GM18909 (cell line): ENCODE measurements at regions not wholly inside any gene's neighbourhood (a gene's known extent, or its start where the extent isn't known, plus 50 kb on each side); places are given as distances from the start of the nearest gene placed in this dataset.
A peak's percentile ranks its signal among the peaks of the same experiment; 100 is the strongest.
"Not testable (repeated sequence)": the region's sequence is repeated elsewhere in the genome, so short reads cannot be mapped to it uniquely, and the experiment has no call there.

Experiments
- ATAC-seq: cut with Tn5 transposase; IDR thresholded peaks from one replicate; pipeline ENCODE4 v1.9.1; 2021; ENCODE audit warnings: mild to moderate bottlenecking; ENCODE audit not compliant: unreplicated experiment, poor library complexity

GRCh38 chr21:5121849-5122248 is 5399.5 kb upstream of the TPTE start:
- not testable (repeated sequence) for ATAC-seq

GRCh38 chr21:5123655-5124054 is 5397.7 kb upstream of the TPTE start:
- peak; percentile 57 for ATAC-seq

- ATAC-seq: peak; percentile 88
These were observed 5393.1 kb upstream of the TPTE start for GRCh38 chr21:5128261-5128660.

- ATAC-seq: not testable (repeated sequence)
These were observed 5387.6 kb upstream of the TPTE start for GRCh38 chr21:5133824-5134223.

GRCh38 chr21:5136406-5136805 is 5385.0 kb upstream of the TPTE start:
- ATAC-seq: not testable (repeated sequence)

GRCh38 chr21:5137006-5137405 is 5384.4 kb upstream of the TPTE start:
- not testable (repeated sequence) for ATAC-seq

- ATAC-seq: not testable (repeated sequence)
These were observed 5382.7 kb upstream of the TPTE start for GRCh38 chr21:5138687-5139086.

GRCh38 chr21:5139528-5139927 is 5381.9 kb upstream of the TPTE start:
- ATAC-seq: not testable (repeated sequence)

- ATAC-seq: not testable (repeated sequence)
These were observed 5378.4 kb upstream of the TPTE start for GRCh38 chr21:5143011-5143410.

- not testable (repeated sequence) for ATAC-seq
These were observed 5376.7 kb upstream of the TPTE start for GRCh38 chr21:5144731-5145130.

- ATAC-seq: not testable (repeated sequence)
These were observed 5373.7 kb upstream of the TPTE start for GRCh38 chr21:5147685-5148084.

GRCh38 chr21:5149222-5149621 is 5372.2 kb upstream of the TPTE start:
- ATAC-seq: not testable (repeated sequence)

GRCh38 chr21:5153842-5154640 is 5367.3 kb upstream of the TPTE start:
- not testable (repeated sequence) for ATAC-seq

- ATAC-seq: peak; percentile 96
These were observed 5366.8 kb upstream of the TPTE start for GRCh38 chr21:5154641-5154982.

GRCh38 chr21:5162693-5163574 is 5358.4 kb upstream of the TPTE start:
- ATAC-seq: not testable (repeated sequence)

- ATAC-seq: not testable (repeated sequence)
These were observed 5355.6 kb upstream of the TPTE start for GRCh38 chr21:5165829-5166228.
